Right atrium auricular region (tissue), 2 donors: ENCODE measurements at regions not wholly inside any gene's neighbourhood (a gene's known extent, or its start where the extent isn't known, plus 50 kb on each side); places are given as distances from the start of the nearest gene placed in this dataset.

ENCODE experiments used
- DNase-seq: peaks from one replicate; pipeline ENCODE4 v3.0.0-alpha.2; 2019; ENCODE audit warnings: low spot score
- H3K27ac ChIP-seq, 2 donors: fragments of 200-600 bp; sonication (generic); 1 replicate in 1 of 2; 2 replicates in 1 of 2; pipeline ENCODE4 v1.5.1; 2016 to 2019
- H3K27me3 ChIP-seq, 2 donors: fragments of 200-600 bp; sonication (generic); one replicate each; pipeline versions ENCODE4 v1.5.1 to v1.6.0; 2017 to 2019
- H3K36me3 ChIP-seq: fragments of 200-600 bp; sonication (generic); one replicate; pipeline ENCODE4 v1.5.1; 2016
- H3K4me1 ChIP-seq, 2 donors: fragments of 200-600 bp; sonication (generic); one replicate each; pipeline versions ENCODE4 v1.5.1 to v1.6.0; 2017 to 2019
- H3K4me3 ChIP-seq, 2 donors: fragments of 200-600 bp; sonication (generic); 1 replicate in 1 of 2; 2 replicates in 1 of 2; pipeline ENCODE4 v1.5.1; 2017 to 2019; ENCODE audit warnings: mild to moderate bottlenecking in 1 of 2, moderate library complexity in 1 of 2
- H3K9me3 ChIP-seq, 2 donors: fragments of 200-600 bp; sonication (generic); one replicate each; pipeline ENCODE4 v1.5.1; 2019
- TF ChIP-seq, protein P1 (sequence below), 2 donors: fragments of 200-600 bp; sonication (generic); IDR thresholded peaks; one replicate each; pipeline ENCODE4 v1.5.1; 2019; ENCODE audit warnings: antibody characterized with exemption in 2 of 2

DNA sequence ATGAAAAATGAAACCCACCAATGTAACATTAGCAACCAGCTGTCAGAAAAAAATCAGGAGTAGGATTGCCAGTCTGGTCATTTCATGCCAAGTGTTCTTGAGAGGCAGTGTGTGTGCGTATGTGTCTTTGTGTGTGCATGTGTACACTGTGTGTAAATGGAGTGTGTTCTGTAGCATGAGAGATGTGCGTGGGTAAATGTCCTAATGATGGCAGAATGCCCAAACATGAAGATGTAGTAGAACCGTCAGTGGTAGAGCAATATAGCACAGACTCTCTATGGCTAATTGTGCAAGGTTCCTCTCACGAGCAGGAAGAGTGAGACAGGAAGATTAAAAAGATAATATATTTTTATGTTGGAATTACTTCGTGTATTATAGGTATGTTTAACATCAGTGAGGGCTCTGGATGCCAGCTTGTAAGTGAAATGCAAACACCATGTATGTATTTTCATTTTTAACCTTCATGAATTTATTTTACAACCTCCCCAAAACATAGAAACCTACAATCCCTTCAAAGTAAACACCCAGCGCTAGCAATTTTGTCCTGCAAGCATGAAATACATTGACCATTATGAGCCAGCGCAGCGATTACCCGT, 1038.7 kb downstream of the IGSF11 start:
- H3K27me3 ChIP-seq: no peaks in the 10 kb centered on the region
- H3K9me3 ChIP-seq: no peaks in the 10 kb centered on the region
- H3K27ac ChIP-seq: no peak overlapping the region
- peak overlapping the region in 1 of 2 donors; percentile 47 for H3K4me3 ChIP-seq
- TF ChIP-seq, protein P1, sequence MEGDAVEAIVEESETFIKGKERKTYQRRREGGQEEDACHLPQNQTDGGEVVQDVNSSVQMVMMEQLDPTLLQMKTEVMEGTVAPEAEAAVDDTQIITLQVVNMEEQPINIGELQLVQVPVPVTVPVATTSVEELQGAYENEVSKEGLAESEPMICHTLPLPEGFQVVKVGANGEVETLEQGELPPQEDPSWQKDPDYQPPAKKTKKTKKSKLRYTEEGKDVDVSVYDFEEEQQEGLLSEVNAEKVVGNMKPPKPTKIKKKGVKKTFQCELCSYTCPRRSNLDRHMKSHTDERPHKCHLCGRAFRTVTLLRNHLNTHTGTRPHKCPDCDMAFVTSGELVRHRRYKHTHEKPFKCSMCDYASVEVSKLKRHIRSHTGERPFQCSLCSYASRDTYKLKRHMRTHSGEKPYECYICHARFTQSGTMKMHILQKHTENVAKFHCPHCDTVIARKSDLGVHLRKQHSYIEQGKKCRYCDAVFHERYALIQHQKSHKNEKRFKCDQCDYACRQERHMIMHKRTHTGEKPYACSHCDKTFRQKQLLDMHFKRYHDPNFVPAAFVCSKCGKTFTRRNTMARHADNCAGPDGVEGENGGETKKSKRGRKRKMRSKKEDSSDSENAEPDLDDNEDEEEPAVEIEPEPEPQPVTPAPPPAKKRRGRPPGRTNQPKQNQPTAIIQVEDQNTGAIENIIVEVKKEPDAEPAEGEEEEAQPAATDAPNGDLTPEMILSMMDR (IDR thresholded peaks at IDR 0.05): no peak
- H3K4me1 ChIP-seq: peaks cover 0 to 11% of the 10 kb centered on the region in 2 donors
- no peak for DNase-seq
- H3K36me3 ChIP-seq: no peaks in the 10 kb centered on the region

DNA sequence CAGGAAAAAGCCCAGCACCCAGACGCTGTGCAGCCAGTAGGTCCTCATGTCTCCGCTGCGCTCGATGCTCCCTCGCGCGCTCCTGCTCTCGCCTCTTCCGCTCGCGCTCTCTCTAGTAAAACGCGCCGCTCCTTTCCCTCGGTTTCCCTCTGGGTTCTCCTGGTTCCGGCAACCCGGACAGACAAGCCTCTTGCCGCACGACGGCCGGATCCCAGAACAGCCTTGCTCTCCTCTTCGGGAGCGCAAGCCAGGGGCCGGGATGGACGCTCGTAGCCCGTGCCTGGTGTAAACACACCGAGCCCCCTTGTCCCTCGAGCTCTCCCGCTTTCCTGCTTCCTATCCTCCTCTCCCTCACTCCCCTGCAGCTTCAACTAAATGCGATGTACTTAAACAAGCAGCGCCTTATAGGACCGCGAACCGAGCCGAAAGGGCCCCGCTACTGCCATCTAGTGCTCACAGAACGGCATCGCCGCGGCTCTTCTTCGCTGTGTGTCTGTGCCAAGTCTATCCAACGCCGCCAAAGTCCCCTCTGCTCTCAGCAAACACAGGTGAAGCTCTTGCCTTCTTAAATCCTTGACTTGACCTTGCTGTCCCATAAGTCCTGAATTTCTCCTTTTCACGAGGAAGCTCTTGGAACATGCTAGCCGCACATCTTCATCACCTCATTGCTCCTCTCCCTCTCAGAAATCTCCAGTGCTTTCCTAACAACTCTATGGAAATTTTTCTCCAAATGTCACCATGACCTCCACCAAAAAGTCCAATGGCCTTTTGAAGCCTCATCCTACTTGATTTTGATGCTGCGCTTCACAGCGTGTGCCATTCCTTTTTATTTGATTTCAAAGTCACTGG, 1037.2 kb downstream of the IGSF11 start:
- H3K27ac ChIP-seq: no peak overlapping the region

DNA sequence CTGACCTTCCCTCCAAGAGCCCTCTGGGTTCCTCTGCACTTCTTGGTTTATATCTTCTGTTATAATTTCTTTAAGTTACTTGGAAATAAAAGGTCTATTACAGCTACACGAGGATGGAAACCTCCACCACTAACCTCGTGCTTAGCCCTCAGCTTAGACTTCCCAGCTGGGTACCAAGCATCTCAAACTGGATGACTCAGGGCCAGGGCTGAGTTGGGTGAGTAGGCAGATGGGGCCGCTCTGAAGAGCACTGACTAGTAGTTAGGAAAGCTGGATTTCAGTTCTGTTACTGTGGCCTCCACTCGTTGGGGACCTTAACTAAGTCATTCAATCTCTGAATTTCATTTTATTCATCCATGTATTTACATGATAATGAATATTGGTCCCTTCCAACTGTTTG, 1036.6 kb downstream of the IGSF11 start:
- no peaks in the 10 kb centered on the region for H3K36me3 ChIP-seq
- no peak overlapping the region for H3K4me3 ChIP-seq
- no peak overlapping the region for H3K27ac ChIP-seq
- H3K9me3 ChIP-seq: no peaks in the 10 kb centered on the region
- DNase-seq: no peak
- TF ChIP-seq, protein P1 (IDR thresholded peaks at IDR 0.05): no peak
- H3K27me3 ChIP-seq: no peaks in the 10 kb centered on the region
- H3K4me1 ChIP-seq: peaks cover 0 to 11% of the 10 kb centered on the region in 2 donors

More for the DNA sequence above, 1037.2 kb downstream of the IGSF11 start:
- H3K4me3 ChIP-seq: peak overlapping the region; percentile 24 to 47
- peak; percentile 84 for DNase-seq
- peaks cover 0 to 11% of the 10 kb centered on the region in 2 donors for H3K4me1 ChIP-seq
- H3K27me3 ChIP-seq: no peaks in the 10 kb centered on the region
- no peaks in the 10 kb centered on the region for H3K36me3 ChIP-seq
- no peaks in the 10 kb centered on the region for H3K9me3 ChIP-seq
- TF ChIP-seq, protein P1 (IDR thresholded peaks at IDR 0.05): peak; percentile 43 to 87

GRCh38 chr3:118000219-118000618, 1034.4 kb downstream of the IGSF11 start:
- DNase-seq: no peak
- Histone ChIP-seq H3K27me3 (no peaks in the 10 kb centered on the region), H3K4me3 (no peak overlapping the region), H3K4me1 (peaks cover 0 to 11% of the 10 kb centered on the region in 2 donors), H3K9me3 (no peaks in the 10 kb centered on the region), H3K36me3 (no peaks in the 10 kb centered on the region), H3K27ac (no peak overlapping the region)
- TF ChIP-seq, protein P1 (IDR thresholded peaks at IDR 0.05): no peak

GRCh38 chr3:118001380-118001779, 1033.3 kb downstream of the IGSF11 start:
- TF ChIP-seq, protein P1 (IDR thresholded peaks at IDR 0.05): no peak

More at GRCh38 chr3:118001380-118001779, 1033.3 kb downstream of the IGSF11 start:
- H3K4me3 ChIP-seq: no peak overlapping the region
- H3K4me1 ChIP-seq: peaks cover 0 to 11% of the 10 kb centered on the region in 2 donors
- no peak overlapping the region for H3K27ac ChIP-seq
- DNase-seq: no peak
- no peaks in the 10 kb centered on the region for H3K36me3 ChIP-seq
- H3K9me3 ChIP-seq: peaks cover 0 to under 1% of the 10 kb centered on the region in 2 donors
- H3K27me3 ChIP-seq: no peaks in the 10 kb centered on the region
